Stimulated activated CD4-positive, alpha-beta T cell treated with anti-CD3 and anti-CD28 coated beads, Interleukin-15, amount 100 ng/mL, for 48 hours (primary cell): ENCODE measurements at regions not wholly inside any gene's neighbourhood (a gene's known extent, or its start where the extent isn't known, plus 50 kb on each side); places are given as distances from the start of the nearest gene placed in this dataset.

Experiments used
- DNase-seq, 2 donors: peaks; one replicate each; pipeline ENCODE4 v3.0.0-alpha.2; 2020; ENCODE audit warnings: low read depth in 2 of 2

DNA sequence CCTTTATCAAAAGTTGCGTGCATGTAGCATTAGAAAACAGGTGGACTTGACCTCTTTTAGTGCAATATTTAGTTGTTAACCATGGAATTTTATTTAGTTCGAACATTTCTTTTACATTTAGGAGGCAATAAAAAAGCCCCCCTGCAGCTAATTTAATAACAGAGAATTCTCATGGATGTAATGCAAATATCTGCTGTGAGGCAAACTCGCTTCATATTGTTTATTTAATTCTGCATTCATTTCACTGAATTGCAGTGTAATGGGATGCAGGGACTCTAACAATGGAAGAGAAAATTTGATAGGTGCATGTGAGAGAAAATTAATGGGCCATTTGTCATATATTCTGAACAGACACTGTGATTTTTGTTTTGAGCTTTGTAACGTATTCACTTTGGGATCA, 205.1 kb upstream of the CHD1 start:
- DNase-seq, result no peak

DNA sequence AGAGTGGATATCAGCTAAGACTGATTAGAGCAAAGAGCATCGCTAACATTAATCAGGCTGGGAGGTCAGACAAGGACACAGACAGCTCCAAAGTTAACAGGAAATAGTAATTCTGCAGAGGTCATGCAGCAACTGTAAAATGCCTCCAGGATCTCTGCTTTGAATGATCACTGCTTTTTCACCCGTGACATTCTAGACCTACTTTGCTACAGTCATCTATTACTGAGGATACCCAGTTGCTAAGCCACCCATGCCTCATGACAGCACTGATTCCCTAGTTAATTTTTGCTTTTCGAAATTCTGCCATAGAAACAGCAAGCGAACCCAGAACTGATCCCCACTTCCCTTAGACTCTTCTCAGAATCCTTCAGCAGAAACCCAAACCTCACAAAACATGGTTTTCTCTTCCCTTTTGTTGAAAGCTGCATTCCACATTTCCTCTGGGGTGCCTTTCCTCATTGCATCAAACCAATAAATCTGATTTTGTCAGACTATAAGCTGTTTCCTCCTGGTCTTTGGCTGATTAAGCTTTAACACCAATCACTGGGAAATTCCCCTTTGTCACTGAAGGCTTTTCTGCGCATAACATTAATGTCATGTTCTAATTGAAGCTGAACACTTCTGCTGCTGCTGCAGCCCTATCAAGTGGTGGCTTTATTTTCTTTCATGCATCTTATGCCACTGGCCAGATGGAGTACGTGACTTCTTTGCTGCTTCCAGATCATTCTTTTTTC, 201.1 kb upstream of the CHD1 start:
- DNase-seq, result no peak

DNA sequence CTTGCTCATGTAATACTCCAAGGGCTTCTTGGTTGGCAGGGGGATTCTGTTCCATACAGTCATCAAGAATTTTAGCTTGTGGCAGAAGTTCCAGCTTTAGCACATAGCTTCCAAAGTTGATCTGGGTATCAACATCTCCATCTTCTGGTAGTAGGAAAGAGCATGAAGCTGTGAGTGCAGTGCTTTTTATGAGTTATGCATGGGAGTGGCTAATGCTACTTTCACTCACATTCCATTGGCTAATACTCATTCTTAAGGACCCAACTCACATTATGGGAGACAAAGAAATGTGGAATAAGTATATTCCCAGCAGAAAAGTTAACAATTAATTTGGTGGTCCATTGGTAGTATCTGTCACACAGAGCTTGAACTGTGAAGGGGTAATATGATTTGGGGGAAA, 194.2 kb upstream of the CHD1 start:
- DNase-seq, result no peak

DNA sequence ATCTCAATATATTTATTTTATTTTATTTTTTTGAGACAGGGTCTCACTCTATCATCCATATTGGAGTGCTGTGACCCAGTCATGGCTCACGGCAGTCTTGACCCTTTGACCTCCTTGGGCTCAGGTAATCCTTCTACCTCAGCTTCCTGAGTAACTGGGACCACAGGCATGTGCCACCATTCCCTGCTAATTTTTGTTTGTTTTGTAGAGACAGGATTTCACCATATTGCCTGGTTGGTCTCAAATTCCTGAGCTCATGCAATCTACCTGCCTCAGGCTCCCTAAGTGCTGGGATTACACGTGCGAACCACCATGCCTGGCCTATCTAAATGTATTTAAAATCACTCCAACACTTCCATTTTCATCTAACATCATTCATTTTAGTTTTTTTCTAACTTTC, 190.5 kb upstream of the CHD1 start:
- DNase-seq, result no peak

DNA sequence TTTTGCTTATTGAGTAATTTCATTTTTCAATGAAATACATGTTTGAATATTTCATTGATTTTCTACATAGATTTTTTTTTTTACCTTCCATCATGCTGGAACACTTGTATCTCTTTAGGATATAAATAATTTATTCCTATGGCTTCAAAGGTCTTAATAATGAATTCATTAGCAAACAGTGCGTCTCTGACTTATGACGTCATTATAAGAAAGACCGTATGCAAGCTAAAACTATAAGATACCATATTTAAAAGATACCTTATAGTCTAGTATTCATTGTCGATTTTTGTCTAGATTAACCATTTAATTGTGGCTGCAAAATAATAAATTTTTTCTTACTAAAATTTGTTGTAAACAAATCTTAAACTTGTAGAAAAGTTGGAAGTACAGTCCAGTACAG, 187.7 kb upstream of the CHD1 start:
- no peak for DNase-seq

DNA sequence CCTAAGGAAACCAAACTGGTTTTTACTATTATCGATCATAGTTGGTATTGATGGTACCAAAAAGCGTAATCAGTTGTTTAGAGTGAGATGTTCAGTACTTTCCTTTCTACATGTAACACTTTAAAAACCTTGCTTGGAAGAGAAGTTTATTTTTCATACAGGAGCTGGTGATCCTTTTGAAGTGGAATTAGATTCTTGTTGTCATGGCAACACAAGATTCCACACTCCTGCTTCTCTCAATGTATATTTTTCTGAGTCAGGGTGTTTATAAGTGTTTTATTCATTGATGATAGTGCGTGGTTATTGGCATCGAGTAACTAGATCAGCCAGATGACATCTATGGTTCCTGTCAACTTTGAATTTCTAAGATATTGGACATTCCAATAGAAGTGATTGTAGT, 181.1 kb upstream of the CHD1 start:
- DNase-seq, result no peak

DNA sequence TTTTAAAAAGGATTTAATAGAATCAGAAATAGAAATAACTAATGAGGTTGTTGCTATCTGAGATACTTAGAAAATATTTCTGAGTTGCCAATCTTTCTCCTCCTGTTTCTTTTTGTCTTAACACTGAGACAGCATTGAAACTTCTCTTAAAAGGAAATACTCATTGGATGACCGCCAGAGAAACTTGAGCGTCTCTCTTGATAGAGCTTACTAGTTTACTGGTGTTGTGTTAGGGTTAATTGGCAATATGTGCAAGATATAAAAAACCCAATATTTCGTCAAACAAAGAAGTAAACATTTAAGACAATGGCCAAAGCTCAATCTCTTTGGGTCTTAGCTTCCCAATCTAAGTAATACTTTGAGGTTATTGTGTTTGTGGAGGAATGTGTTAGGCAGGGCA, 176.4 kb upstream of the CHD1 start:
- no peak for DNase-seq

DNA sequence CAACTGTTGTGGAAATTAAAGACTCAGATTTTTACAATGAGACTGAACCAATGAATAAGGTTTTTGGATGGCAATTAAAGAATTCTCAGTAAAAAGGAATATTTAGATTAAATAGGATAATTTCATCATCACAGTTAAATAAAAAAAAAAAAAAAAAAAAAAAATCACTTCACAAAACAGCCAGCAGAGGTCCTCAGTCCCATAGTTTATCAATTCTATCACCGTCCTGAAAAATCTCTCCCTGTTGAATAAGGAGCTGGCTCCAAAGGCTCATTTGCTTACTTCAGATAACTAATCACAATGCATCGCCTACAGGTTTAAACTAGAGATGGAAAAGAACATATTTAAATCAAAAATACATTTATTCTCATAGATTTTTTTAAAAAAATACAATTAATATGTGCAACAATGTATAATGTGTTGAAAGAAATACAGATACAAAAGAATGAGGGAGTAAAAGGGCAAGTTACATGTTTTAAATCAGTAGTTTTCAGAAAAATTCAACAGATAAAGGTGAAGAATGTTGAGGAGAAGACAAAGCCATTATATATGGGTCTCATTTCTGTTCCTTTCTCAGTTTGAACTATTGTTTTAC, 175.8 kb upstream of the CHD1 start:
- DNase-seq, result no peak

DNA sequence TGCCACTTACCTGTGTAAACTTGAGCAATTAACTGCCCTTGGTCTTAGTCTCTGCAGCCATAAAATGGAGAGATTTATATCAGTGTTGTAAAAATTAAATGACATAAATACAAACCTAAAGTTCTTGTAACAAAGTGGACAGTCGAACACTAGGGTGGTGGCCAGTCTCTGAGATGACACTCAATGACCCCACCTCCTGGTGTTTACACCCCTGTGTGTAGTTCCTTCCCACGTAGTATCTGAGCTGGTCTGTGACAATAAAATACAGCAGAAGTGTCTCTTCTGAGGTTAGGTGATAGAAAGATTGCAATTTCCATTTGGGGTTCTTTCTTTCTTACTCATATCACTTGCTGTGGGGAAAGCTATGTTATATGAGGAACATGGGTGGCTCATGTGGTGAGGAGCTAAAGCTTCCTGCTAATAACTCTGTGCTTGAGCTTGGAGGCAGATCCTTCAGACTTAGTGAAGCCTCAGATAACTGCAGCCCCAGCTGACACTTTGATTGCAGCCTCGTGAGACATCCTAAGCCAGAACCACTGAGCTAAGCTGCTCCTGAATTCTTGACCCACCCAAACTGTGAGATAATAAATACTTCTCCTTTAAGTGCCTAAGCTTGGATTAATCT, 173.4 kb upstream of the CHD1 start:
- DNase-seq, result no peak

DNA sequence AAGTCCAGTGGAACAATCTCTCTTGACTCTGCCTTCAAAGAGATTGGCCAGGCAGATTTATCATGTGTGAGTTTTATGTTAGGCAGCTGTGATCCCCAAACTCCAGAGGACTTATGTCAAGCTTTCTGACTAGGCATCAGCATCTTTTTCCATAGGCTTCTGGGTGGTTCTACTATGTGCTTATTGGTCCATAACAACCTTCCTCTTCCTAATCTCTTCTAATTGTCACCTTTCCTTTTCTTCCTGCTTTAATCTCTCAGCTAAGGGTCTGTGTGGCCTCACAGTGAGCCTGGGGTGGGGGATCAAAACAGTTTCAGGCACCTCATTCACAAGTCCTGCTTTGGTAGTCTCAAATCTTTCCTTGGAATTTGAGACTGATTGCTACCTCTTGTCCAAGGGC, 170.9 kb upstream of the CHD1 start:
- no peak for DNase-seq

DNA sequence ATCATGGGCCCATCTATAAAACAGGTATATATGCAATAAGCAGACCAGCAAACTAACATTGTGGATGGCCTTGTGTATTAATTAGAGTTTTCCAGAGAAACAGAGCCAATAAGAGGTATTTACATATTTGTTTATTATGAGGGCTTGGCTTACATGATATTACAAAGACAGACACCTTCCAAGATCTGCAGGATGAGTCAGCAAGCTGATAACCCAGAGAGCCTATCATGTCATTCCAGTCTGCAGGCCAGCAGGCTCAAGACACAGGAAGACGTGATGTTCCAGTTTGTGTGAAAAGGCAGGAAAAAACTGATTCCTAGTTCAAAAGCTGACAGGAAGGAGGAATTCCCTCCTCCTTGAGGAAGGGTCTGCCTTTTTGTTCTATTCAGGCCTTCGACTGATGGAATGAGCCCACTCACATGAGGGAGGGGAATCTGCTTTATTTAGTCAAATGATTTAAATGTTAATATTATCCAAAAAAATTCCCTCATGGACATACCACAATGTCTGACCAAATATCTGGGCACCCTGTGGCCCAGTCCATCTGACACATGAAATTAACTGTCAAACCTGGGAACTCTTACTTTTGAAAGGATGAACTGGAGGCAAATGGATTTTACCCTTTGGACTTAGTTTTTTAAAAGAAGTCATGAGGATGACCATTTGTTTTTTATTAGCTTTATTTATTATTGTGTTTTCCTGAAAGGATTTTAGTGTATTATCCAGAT, 161.2 kb upstream of the CHD1 start:
- no peak for DNase-seq

DNA sequence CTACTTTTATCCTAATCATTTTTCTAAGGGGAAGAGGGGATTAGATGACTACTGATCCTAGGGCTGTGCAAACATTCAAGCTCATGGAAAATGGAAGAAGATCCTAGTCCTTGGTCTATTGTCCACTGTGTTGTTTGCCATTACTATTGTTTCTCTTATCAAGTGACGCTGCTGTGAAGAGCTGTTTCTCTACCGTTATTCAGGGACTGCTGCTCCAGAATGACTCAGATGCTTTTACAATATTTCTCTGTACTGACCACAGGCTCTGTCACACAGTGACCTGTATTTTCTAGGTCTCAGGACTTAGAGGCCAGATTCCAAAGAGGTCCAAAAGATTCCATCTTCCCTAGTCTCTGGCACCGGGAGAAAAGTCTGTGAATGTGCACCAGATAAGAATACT, 159.5 kb upstream of the CHD1 start:
- no peak for DNase-seq

DNA sequence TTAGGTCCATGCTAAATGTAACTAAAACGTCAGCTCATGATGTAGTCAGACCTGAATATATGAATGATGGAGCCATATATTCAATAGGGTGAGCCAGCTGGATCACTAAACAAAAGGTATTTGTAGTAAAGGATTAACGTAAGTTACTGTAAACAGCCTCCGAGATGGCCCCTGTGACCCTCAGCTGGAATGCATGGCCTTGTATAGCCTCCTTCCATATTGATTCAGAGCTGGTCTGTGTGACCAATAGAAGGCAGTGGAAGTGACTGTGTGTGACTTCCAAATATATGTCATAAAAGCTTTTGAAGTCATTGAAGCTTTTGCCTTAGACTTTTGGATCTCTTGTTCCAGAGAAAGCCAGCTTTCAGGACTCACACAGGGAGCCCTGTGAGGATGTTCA, 154.4 kb upstream of the CHD1 start:
- DNase-seq, result no peak

DNA sequence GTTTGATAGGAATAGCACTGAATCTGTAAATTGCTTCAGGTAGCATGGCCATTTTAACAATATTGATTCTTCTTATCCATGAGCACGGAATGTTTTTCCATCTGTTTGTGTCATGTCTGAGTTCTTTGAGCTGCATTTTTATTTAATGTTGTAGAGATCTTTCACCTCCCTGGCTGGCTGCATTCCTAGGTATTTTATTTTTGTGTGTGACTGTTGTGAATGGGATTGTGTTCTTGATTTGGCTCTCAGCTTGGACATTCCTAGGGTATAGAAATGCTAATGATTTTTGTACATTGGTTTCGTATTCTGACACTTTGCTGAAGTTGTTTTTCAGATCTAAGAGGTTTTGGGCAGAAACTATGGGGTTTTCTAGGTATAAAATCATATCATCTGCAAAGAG, 152.9 kb upstream of the CHD1 start:
- no peak for DNase-seq

DNA sequence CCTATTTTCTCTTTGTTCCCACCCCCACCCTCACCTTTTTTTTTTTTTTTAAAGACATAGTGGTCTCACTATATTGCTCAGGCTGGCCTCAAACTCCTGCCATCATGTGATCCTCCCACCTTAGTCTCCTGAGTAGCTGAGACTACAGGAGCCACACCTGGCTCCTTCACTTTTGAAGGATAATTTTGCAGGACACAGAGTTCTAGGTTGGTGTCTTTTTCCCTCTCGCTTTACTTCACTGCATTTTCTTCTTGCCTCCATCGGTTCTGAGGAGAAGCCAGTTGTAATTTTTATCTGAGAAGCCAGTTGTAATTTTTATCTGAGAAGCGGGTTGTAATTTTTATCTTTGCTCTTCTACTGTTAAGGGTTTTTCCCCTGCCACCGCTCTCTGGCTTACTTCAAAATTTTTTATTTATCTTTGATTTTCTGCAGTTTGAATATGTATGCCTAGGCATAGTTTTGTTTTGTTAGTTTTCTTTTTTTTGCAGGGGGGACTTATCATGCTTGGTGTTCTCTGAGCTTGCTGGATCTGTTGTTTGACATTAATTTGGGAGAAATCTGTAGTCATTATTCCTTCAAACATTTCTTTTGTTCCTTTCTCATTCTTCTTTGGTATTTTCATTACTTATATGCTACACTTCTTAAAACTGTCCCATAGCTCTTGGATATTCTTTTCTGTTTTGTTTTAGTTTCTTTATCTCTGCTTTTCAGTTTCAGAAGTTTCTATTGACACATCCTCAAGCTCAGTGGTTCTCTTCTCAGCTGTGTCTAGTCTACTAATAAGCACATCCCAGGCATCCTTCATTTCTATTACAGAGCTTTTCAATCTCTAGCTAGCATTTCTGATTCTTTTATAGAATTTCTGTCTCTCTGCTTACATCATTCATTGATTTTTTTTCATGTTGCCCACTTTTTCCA, 148.2 kb upstream of the CHD1 start:
- no peak for DNase-seq

DNA sequence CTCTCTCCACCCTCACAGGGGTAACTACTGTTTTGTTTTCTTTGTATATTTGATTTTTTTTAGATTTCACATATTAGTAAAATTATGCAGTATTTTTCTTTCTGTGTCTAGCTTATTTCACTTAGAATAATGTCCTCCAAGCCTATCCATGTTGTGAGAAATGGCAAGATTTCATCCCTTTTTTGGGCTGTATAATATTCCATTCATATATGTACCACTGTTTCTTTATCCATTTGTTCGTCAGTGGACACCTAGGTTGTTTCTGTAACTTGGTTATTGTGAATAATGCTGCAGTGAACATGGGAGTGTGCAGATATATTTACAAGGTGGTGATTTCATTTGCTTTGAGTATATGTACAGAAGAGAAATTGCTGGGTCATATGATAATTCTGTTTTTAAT, 144.0 kb upstream of the CHD1 start:
- DNase-seq, result no peak

DNA sequence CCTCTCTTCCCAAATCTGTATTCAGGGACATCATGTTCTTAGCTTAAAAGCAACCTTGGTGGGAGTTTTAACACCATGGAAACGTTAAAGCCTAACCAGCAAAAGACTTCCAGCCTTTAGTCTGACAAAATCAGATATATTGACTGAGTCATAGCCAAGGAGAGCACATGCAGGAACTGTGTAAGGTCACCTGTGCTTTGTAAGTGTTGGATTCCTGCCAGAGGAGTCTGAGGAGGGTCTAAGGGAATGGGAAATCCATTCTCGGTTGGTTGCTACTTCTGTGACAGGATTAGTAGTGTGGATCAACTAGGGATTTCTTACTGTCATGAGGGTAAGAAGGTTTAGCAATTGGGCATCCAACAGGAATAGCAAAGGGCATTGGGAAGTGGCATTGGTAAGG, 142.0 kb upstream of the CHD1 start:
- DNase-seq, result no peak

DNA sequence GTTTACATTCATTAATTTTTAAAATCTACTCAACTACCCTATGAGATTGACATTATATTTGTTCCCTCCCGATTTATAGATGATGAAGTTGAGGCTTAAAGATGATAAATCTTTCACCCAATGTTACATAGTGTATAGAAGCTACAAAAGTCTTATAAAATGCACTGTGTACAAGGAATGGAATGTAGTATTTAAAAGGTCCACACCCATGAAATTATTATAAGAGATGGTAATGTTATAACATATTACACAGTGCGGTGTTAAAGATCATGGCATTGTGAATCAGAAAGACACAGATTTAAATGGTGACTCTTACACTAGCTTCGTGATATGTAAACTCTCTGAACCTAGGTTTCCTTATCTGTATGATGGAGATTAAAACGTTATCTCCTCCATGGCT, 141.6 kb upstream of the CHD1 start:
- no peak for DNase-seq

DNA sequence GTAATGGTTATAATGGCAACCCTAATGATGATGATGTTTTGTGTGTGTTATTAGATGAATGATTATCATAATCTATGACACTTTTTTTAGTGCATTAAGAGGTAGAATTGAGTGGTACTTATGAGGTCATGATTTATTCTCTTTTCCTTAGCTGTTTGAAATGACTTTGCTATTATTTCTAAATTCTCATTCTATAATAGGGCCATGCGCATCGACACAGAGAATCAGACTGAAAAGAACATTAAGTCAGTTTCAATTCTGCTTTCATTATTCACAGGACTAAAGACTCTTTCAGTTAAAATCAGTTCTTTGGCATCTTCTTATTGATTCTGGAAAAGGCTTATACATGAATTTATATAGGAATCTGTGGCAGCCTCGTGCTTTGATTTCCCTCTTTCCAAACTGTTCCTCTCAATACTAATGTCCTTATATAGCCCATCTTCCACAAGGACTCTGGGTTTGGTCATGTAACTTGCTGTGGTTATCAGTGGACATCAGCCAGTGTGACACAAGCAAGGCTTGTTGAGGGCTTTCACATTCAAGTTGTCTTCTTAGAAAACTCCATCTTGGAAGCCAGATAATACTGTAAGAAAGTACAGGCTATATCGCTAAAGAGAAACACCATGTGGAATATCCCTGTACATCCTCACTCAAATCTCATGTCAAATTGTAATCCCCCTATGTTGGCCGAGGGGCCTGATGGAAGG, 140.3 kb upstream of the CHD1 start:
- no peak for DNase-seq

DNA sequence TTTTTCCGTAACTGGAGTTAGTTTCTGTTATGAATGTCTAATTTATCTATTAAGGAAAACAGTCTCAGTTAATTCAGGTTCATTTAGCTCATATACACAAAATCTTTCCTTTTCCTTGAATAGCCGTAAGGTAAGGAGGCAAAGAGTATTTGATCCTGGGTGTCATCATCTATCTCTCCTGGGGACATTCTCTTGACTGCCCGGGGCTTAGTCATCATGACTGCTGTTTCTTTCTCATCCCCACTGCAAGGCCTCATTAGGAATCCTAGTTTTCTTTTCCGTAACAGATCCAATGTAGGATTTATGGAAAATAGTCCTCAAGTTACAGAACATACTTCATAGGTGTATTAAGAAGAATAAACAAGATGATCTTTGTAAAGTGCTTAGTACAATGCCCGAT, 134.9 kb upstream of the CHD1 start:
- no peak for DNase-seq

DNA sequence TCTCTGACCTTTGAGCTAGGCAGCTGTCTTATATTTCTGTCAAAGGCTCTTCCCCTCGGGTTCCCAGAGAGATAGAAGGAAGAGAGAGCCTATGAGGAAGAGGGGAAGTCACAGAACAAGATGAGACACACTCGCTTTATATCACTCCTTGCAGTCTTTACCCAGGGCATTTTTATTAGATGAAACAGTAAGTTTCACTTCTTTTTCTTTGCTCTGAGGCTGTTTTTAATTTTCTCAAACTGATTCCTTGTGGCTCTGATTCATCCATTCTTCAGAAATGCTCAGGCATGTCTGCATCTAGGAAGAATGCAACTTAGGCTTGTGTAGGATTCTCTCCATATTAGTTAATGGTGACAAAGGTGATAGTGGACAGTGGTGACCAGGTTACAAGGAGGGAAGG, 132.9 kb upstream of the CHD1 start:
- DNase-seq, result no peak
